ENCODE measurements at regions not wholly inside any gene's neighbourhood (a gene's known extent, or its start where the extent isn't known, plus 50 kb on each side); places are given as distances from the start of the nearest gene placed in this dataset.

DNA sequence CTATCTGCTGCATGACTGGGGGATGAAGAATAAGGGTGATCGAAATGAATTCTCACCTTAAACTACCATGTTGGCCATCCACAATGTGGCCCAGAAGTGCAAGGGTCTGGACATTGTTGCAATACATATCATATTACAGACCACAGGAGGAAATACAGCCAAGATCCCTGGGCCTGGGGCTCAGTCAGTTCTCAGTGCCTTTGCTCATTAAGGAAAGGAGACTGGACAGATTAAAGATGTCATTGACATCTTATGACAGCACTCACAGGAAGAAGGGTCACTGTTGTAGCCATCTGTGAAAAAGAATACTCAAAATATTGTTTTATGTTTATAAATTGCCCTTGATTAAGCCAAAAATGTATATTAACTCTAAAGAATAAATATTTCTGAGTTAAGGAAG lies 1345.2 kb downstream of the FSTL5 start:
- TF ChIP-seq, protein P1, sequence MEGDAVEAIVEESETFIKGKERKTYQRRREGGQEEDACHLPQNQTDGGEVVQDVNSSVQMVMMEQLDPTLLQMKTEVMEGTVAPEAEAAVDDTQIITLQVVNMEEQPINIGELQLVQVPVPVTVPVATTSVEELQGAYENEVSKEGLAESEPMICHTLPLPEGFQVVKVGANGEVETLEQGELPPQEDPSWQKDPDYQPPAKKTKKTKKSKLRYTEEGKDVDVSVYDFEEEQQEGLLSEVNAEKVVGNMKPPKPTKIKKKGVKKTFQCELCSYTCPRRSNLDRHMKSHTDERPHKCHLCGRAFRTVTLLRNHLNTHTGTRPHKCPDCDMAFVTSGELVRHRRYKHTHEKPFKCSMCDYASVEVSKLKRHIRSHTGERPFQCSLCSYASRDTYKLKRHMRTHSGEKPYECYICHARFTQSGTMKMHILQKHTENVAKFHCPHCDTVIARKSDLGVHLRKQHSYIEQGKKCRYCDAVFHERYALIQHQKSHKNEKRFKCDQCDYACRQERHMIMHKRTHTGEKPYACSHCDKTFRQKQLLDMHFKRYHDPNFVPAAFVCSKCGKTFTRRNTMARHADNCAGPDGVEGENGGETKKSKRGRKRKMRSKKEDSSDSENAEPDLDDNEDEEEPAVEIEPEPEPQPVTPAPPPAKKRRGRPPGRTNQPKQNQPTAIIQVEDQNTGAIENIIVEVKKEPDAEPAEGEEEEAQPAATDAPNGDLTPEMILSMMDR (conservative IDR thresholded peaks at IDR 0.05; ENCODE audit: control insufficient read depth, insufficient read depth, low read depth, low read length): no peak
- no peak for DNase-seq (ENCODE audit: low read depth)
- no peak overlapping the region for H3K4me3 ChIP-seq (ENCODE audit: control insufficient read depth, low read depth, low read length)

DNA sequence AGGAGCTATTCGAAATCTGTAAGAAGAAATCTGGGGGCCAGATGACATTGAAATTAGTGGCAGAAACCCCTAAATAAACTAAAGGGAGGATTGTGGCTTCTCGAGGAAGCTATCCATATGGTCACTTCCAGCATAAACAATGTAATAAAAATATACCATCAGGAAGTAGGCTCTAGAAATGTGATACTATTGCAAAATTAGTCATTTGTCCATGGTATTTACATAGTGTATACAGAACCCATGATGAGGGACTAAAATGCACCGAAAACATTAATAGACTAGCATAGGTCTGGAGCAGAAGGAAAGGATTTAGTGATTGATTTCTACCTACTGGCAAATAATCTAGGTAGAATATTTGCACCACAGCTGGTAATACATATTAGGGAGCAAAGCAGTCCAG lies 1344.0 kb downstream of the FSTL5 start:
- TF ChIP-seq, protein P1 (conservative IDR thresholded peaks at IDR 0.05; ENCODE audit: control insufficient read depth, insufficient read depth, low read depth, low read length): no peak
- H3K4me3 ChIP-seq (ENCODE audit: control insufficient read depth, low read depth, low read length): no peak overlapping the region
- DNase-seq (ENCODE audit: low read depth): no peak

DNA sequence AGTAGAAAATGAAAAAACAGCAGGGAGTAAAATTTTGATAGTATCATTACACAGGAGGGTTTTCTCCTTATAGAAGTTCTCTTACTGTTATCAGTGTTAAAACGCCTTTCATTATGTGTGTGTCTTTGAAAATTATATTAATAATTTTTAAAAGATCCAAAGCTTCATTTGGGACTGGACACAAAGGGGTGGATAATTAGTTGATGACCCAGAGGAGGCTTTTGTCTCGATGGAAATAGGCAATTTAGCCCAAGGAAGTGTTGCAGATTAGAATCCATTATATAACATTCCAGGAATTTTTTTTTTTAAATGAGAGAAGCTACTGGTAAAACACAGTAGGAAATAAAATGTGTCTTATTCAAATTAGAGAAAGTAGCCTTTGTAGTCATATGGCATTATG lies 1339.3 kb downstream of the FSTL5 start:
- DNase-seq (ENCODE audit: low read depth): no peak
- TF ChIP-seq, protein P1 (conservative IDR thresholded peaks at IDR 0.05; ENCODE audit: control insufficient read depth, insufficient read depth, low read depth, low read length): no peak
- H3K4me3 ChIP-seq (ENCODE audit: control insufficient read depth, low read depth, low read length): no peak overlapping the region

DNA sequence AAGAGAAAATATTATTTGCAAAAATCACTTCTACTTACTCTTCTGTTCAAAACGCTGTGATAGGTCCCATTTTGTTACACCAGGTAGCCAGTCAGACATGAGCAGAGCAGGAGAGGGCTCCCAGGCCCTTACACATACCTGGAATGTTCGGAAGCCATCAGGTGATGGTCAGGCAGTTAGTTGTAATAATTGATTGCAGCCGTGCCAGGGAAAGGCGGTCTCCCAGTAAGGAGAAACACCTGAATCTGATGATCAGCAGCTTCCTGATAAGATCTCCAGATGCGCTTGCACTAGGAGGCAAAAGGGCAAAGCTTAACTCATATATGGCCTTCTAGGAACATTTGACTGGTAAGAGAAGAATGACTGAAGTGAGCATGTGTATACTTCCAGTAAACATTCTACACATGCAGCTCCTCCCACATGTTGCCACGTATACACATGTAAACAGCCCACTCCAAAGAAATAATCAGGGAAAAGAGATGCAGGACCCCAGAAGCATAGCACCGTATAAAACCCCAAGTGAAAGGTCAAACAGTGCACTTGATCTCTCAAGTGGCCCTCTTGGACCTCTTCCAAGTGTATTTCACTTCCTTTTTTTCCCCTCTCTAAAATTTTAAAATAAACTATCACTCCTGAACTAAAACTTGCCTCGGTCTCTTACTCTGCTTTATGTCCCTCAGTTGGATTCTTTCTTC lies 1338.0 kb downstream of the FSTL5 start:
- TF ChIP-seq, protein P1 (conservative IDR thresholded peaks at IDR 0.05; ENCODE audit: control insufficient read depth, insufficient read depth, low read depth, low read length): no peak
- no peak overlapping the region for H3K4me3 ChIP-seq (ENCODE audit: control insufficient read depth, low read depth, low read length)
- no peak for DNase-seq (ENCODE audit: low read depth)

DNA sequence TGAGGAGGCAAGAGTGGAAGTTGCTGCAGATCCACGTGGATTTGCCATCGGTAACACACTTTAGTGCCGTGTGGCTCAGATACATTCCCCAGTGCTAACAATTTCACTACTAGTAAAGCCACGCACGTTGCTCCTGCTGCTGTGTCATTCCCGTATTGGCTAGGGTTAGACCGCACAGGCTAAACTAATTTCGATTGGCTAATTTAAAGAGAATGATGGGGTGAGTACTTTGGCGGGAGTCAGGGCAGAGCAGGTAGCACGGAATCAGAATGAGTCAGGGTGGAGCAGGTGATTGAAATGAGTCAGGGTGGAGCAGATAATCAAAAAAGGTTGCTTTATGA lies 1337.5 kb downstream of the FSTL5 start:
- no peak overlapping the region for H3K4me3 ChIP-seq (ENCODE audit: control insufficient read depth, low read depth, low read length)
- TF ChIP-seq, protein P1 (conservative IDR thresholded peaks at IDR 0.05; ENCODE audit: control insufficient read depth, insufficient read depth, low read depth, low read length): no peak
- DNase-seq (ENCODE audit: low read depth): no peak

DNA sequence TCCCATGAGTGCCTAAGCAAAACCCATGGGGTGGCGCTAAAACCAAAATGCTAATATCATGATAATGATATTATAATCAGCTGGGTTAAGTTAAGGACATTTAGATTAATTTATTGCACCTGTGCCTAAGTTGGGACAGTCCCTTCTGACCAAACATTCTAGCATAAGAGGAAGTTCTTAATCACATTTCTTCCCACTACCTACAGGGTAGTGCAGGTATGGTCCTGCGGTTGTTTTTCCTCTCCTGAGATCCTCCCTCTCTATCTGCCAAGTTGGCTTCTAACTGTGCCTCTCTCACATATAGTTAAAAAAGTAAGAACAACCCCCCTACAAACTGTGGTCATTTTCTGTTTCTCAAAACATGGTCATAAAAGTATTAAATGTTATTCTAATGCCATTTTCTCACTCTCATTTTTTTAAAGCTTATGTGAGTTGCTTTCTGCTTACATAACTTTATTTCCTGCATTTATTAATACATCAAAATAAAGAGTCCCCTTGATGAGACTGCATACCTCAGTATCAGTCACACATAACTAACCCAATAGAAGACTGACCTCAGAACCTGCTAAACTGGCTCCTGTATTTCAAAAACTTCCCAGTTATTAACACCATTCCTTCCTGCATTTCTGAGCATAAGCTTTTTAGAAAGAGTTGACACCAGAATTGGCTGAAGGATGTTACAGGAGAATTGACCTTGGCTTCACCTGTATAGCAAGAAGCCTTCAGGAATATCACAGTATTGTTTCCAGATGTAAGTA lies 1332.5 kb downstream of the FSTL5 start:
- no peak for DNase-seq (ENCODE audit: low read depth)
- TF ChIP-seq, protein P1 (conservative IDR thresholded peaks at IDR 0.05; ENCODE audit: control insufficient read depth, insufficient read depth, low read depth, low read length): no peak
- H3K4me3 ChIP-seq (ENCODE audit: control insufficient read depth, low read depth, low read length): no peak overlapping the region

Measured in fibroblast of mammary gland (primary cell).